Esophagus squamous epithelium (tissue), 4 donors: ENCODE measurements at regions not wholly inside any gene's neighbourhood (a gene's known extent, or its start where the extent isn't known, plus 50 kb on each side); places are given as distances from the start of the nearest gene placed in this dataset.

ENCODE experiments used
- POLR2A ChIP-seq, 4 donors: fragments of 450-650 bp; IDR thresholded peaks; one replicate each; pipeline ENCODE4 v1.6.1; 2017; ENCODE audit warnings: antibody characterized with exemption in 4 of 4, mild to moderate bottlenecking in 4 of 4, moderate library complexity in 3 of 4
- TF ChIP-seq, protein P1 (sequence below), 6 experiments: fragments of 450-650 bp in 4 of 6; fragments of 200-600 bp in 2 of 6; sonication (generic) in 2 of 6; IDR thresholded peaks; one replicate each; pipeline ENCODE4 v1.5.1; 2016 to 2019; ENCODE audit warnings: antibody characterized with exemption in 6 of 6, mild to moderate bottlenecking in 4 of 6, moderate library complexity in 4 of 6

DNA sequence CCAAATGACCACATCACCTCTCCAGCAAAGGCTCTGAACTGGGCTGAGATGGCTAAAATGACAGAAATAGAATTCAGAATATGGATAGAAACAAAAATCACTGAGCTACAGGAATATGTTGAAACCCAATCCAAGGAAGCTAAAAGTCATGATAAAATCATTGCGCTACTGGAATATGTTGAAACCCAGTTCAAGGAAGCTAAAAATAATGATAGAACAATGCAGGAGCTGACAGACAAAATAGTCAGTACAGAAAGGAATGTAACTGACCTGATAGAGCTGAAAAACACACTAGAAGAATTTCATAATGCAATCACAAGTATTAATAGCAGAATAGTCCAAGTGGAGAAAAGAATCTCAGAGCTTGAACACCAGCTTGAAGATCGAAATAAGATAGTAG is 394.9 kb upstream of the GRAMD2B start:
- TF ChIP-seq, protein P1, sequence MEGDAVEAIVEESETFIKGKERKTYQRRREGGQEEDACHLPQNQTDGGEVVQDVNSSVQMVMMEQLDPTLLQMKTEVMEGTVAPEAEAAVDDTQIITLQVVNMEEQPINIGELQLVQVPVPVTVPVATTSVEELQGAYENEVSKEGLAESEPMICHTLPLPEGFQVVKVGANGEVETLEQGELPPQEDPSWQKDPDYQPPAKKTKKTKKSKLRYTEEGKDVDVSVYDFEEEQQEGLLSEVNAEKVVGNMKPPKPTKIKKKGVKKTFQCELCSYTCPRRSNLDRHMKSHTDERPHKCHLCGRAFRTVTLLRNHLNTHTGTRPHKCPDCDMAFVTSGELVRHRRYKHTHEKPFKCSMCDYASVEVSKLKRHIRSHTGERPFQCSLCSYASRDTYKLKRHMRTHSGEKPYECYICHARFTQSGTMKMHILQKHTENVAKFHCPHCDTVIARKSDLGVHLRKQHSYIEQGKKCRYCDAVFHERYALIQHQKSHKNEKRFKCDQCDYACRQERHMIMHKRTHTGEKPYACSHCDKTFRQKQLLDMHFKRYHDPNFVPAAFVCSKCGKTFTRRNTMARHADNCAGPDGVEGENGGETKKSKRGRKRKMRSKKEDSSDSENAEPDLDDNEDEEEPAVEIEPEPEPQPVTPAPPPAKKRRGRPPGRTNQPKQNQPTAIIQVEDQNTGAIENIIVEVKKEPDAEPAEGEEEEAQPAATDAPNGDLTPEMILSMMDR (IDR thresholded peaks at IDR 0.05), result no peak
- no peak for TF ChIP-seq POLR2A (IDR thresholded peaks at IDR 0.05)
